RPMI7951 (cell line): ENCODE measurements at regions not wholly inside any gene's neighbourhood (a gene's known extent, or its start where the extent isn't known, plus 50 kb on each side); places are given as distances from the start of the nearest gene placed in this dataset.

Experiments used
- DNase-seq: peaks from one replicate; pipeline ENCODE4 v3.0.0-alpha.2; 2012; ENCODE audit warnings: low read depth

- DNase-seq, result no peak
Measured at GRCh38 chr9:118931941-118932340, 437.3 kb downstream of the BRINP1 start.

- no peak for DNase-seq
Measured at GRCh38 chr9:118938581-118938980, 430.7 kb downstream of the BRINP1 start.

- DNase-seq, result no peak
Measured at GRCh38 chr9:118940473-118940872, 428.8 kb downstream of the BRINP1 start.

GRCh38 chr9:118946669-118947068 lies 422.6 kb downstream of the BRINP1 start:
- DNase-seq, result no peak

GRCh38 chr9:118954857-118955256 lies 414.4 kb downstream of the BRINP1 start:
- DNase-seq, result peak; percentile 31

GRCh38 chr9:118957585-118957984 lies 411.6 kb downstream of the BRINP1 start:
- peak; percentile 3 for DNase-seq

- DNase-seq, result peak; percentile 54
Measured at GRCh38 chr9:118959366-118959765, 409.9 kb downstream of the BRINP1 start.

- peak; percentile 91 for DNase-seq
Measured at GRCh38 chr9:118961857-118962256, 407.4 kb downstream of the BRINP1 start.

- peak; percentile 56 for DNase-seq
Measured at GRCh38 chr9:118962426-118962825, 406.8 kb downstream of the BRINP1 start.

- no peak for DNase-seq
Measured at GRCh38 chr9:118963674-118964073, 405.6 kb downstream of the BRINP1 start.

GRCh38 chr9:118967901-118968300 lies 401.3 kb downstream of the BRINP1 start:
- DNase-seq, result no peak

- DNase-seq, result no peak
Measured at GRCh38 chr9:118975736-118976135, 393.5 kb downstream of the BRINP1 start.

- no peak for DNase-seq
Measured at GRCh38 chr9:118976160-118976559, 393.1 kb downstream of the BRINP1 start.

GRCh38 chr9:118984607-118985006 lies 384.6 kb downstream of the BRINP1 start:
- no peak for DNase-seq

- no peak for DNase-seq
Measured at GRCh38 chr9:118985851-118986250, 383.4 kb downstream of the BRINP1 start.

- DNase-seq, result no peak
Measured at GRCh38 chr9:118987167-118987566, 382.1 kb downstream of the BRINP1 start.

- DNase-seq, result no peak
Measured at GRCh38 chr9:118990949-118991348, 378.3 kb downstream of the BRINP1 start.

GRCh38 chr9:118991366-118992285 lies 377.6 kb downstream of the BRINP1 start:
- peak; percentile 15 for DNase-seq

GRCh38 chr9:118992813-118993794 lies 376.1 kb downstream of the BRINP1 start:
- peak; percentile 15 for DNase-seq

GRCh38 chr9:118993965-118994364 lies 375.3 kb downstream of the BRINP1 start:
- no peak for DNase-seq

- DNase-seq, result no peak
Measured at GRCh38 chr9:119002491-119002890, 366.7 kb downstream of the BRINP1 start.

- DNase-seq, result peak; percentile 52
Measured at GRCh38 chr9:119003201-119003611, 366.0 kb downstream of the BRINP1 start.
